B cell (primary cell): ENCODE measurements at regions not wholly inside any gene's neighbourhood (a gene's known extent, or its start where the extent isn't known, plus 50 kb on each side); places are given as distances from the start of the nearest gene placed in this dataset.
A peak's percentile ranks its signal among the peaks of the same experiment; 100 is the strongest.

Experiments
- ATAC-seq: fragments of 200-7000 bp; cut with Tn5 transposase; one replicate; pipeline ENCODE4 v1.10.0; 2021; ENCODE audit warnings: low read depth, mild to moderate bottlenecking, moderate number of reproducible peaks, moderate library complexity
- CTCF ChIA-PET: fragments of 350-600 bp; sonication (Branson Sonifier 250); formaldehyde crosslinking; loops from one replicate; lab custom pipeline; 2021; ENCODE audit warnings: antibody characterized with exemption, inconsistent platforms; lab: Charles Lee
- POLR2A ChIA-PET: fragments of 350-600 bp; sonication (Branson Sonifier 250); formaldehyde crosslinking; loops from one replicate; lab custom pipeline; 2021; ENCODE audit warnings: antibody characterized with exemption; lab: Charles Lee
- DNase-seq: peaks from one replicate; pipeline ENCODE4 v3.0.0; 2013
- H2AFZ ChIP-seq: 2 replicates; pipeline ENCODE4 v1.6.1; 2012; ENCODE audit warnings: mild to moderate bottlenecking, low read depth, low read length; ENCODE audit not compliant: insufficient read depth, poor library complexity, severe bottlenecking
- H3K27ac ChIP-seq, 2 donors: 1 replicate in 1 of 2; 2 replicates in 1 of 2; pipeline ENCODE4 v1.5.1; 2012 to 2013; ENCODE audit warnings: low read length in 2 of 2, mild to moderate bottlenecking in 2 of 2, moderate library complexity in 1 of 2
- H3K27me3 ChIP-seq, 4 experiments: fragments of 200-600 bp in 1 of 4; sonication (generic) in 1 of 4; replicated peaks in 1 of 4; 1 replicate in 2 of 4; 2 replicates in 2 of 4; pipeline versions ENCODE4 v1.6.1 to v1.7.0; 2013 to 2016; ENCODE audit warnings: low read length in 3 of 4, mild to moderate bottlenecking in 2 of 4, mixed read lengths in 1 of 4, moderate library complexity in 1 of 4; ENCODE audit not compliant: insufficient read depth in 4 of 4, control insufficient read depth in 3 of 4; ENCODE audit errors: control extremely low read depth in 1 of 4
- H3K36me3 ChIP-seq, 2 experiments: replicated peaks in 1 of 2; 1 replicate in 1 of 2; 2 replicates in 1 of 2; pipeline versions ENCODE4 v1.6.1 to v1.7.1; 2013; ENCODE audit warnings: low read length in 1 of 2; ENCODE audit not compliant: insufficient read depth in 2 of 2, control insufficient read depth in 1 of 2; ENCODE audit errors: control extremely low read depth in 1 of 2, extremely low read depth in 1 of 2
- H3K4me1 ChIP-seq, 2 donors: fragments of 200-600 bp in 1 of 2; sonication (generic) in 1 of 2; 1 replicate in 1 of 2; 2 replicates in 1 of 2; pipeline versions ENCODE4 v1.5.1 to v1.6.1; 2013 to 2017; ENCODE audit warnings: low read length in 2 of 2; ENCODE audit not compliant: control insufficient read depth in 2 of 2, insufficient read depth in 2 of 2
- H3K4me2 ChIP-seq: replicated peaks from 2 replicates; pipeline ENCODE3; 2012; ENCODE audit warnings: mild to moderate bottlenecking, low read depth, low read length; ENCODE audit not compliant: poor library complexity, severe bottlenecking
- H3K4me3 ChIP-seq, 5 experiments: fragments of 200-600 bp in 1 of 5; sonication (generic) in 1 of 5; 1 replicate in 3 of 5; 2 replicates in 2 of 5; pipeline versions ENCODE4 v1.5.1 to v1.7.0; 2011 to 2016; ENCODE audit warnings: low read length in 4 of 5, mild to moderate bottlenecking in 4 of 5, low read depth in 2 of 5, control low read depth in 1 of 5, moderate library complexity in 1 of 5; ENCODE audit not compliant: insufficient read depth in 1 of 5; ENCODE audit errors: control extremely low read depth in 1 of 5, extremely low read depth in 1 of 5
- H3K79me2 ChIP-seq: fragments of 200-600 bp; sonication (generic); one replicate; pipeline ENCODE4 v1.6.0; 2016; ENCODE audit warnings: low read length; ENCODE audit not compliant: control insufficient read depth, insufficient read depth
- H3K9ac ChIP-seq: fragments of 200-600 bp; sonication (generic); 2 replicates; pipeline ENCODE4 v1.6.1; 2017; ENCODE audit warnings: mild to moderate bottlenecking, low read length, moderate library complexity
- H3K9me3 ChIP-seq, 3 donors: one replicate each; pipeline versions ENCODE4 v1.6.1 to v1.7.1; 2013; ENCODE audit warnings: low read length in 2 of 3; ENCODE audit not compliant: control insufficient read depth in 2 of 3, insufficient read depth in 1 of 3; ENCODE audit errors: control extremely low read depth in 1 of 3
- H4K20me1 ChIP-seq: 2 replicates; pipeline ENCODE4 v1.6.0; 2012; ENCODE audit warnings: mild to moderate bottlenecking, low read length; ENCODE audit not compliant: insufficient read depth, control insufficient read depth, poor library complexity, severe bottlenecking
- H3K27ac Mint-ChIP-seq: one replicate; pipeline ENCODE4 v1.8.0; 2021; ENCODE audit warnings: mixed read lengths
- H3K27me3 Mint-ChIP-seq: one replicate; pipeline ENCODE4 v1.8.0; 2021; ENCODE audit warnings: mixed read lengths
- H3K4me1 Mint-ChIP-seq: one replicate; pipeline ENCODE4 v1.8.0; 2021; ENCODE audit warnings: mixed read lengths
- H3K4me3 Mint-ChIP-seq: one replicate; pipeline ENCODE4 v1.8.0; 2021; ENCODE audit warnings: mixed read lengths
- H3K9me3 Mint-ChIP-seq: one replicate; pipeline ENCODE4 v1.8.0; 2022; ENCODE audit warnings: mixed read lengths; ENCODE audit not compliant: insufficient read depth
- CTCF ChIP-seq: fragments of 200-600 bp; IDR thresholded peaks from one replicate; pipeline ENCODE4 v1.8.0; 2022; ENCODE audit warnings: antibody characterized with exemption, mild to moderate bottlenecking
- EZH2 ChIP-seq: IDR thresholded peaks from 2 replicates; pipeline ENCODE4 v1.6.1; 2012; ENCODE audit warnings: borderline replicate concordance, low read depth, mild to moderate bottlenecking, moderate library complexity, low read length; ENCODE audit not compliant: insufficient read depth, poor library complexity, severe bottlenecking
- WGBS: methylation state at CpG from one replicate; pipeline ENCODE4 v1.1.5; 2013; ENCODE audit warnings: missing lambda C conversion rate; ENCODE audit not compliant: insufficient coverage; 5-methylcytosine and 5-hydroxymethylcytosine counted together
- intact Hi-C: fragments of 100-400 bp; cut with micrococcal nuclease; formaldehyde crosslinking; loops from one replicate; pipeline ENCODE4 v1.10.0; 2022

- Histone ChIP-seq H3K9ac (no peak overlapping the region), H2AFZ (no peak overlapping the region), H3K79me2 (no peaks in the 10 kb centered on the region), H3K27me3 (no peaks in the 10 kb centered on the region), H3K9me3 (no peaks in the 10 kb centered on the region), H3K27ac (no peak overlapping the region), H3K4me1 (peaks cover 14% of the 10 kb centered on the region in 2 donors), H3K36me3 (no peaks in the 10 kb centered on the region), H4K20me1 (no peaks in the 10 kb centered on the region), H3K4me2 (peak overlapping the region; percentile 9), H3K4me3 (no peak overlapping the region)
- ChIA-PET CTCF (interaction anchor here (0.6 kb wide), 1 partner anchor 65 kb away, joined by 3 read pairs; no protein-coding TSS in a partner anchor), POLR2A (interaction anchor here (0.5 to 0.6 kb wide), 2 partner anchors 23 to 77 kb away, joined by 3 to 5 read pairs; no protein-coding TSS in a partner anchor)
- intact Hi-C loops: no loop called here
- no peak overlapping the region for H3K27ac Mint-ChIP-seq
- WGBS: 73% methylated on average over 3 of the region's 4 CpGs
- peaks cover 3% of the 10 kb centered on the region for H3K27me3 Mint-ChIP-seq
- TF ChIP-seq EZH2: no peak
- TF ChIP-seq CTCF: no peak
- peak; percentile 47 for DNase-seq
- no peak for ATAC-seq
- no peak overlapping the region for H3K4me3 Mint-ChIP-seq
- no peaks in the 10 kb centered on the region for H3K9me3 Mint-ChIP-seq
- H3K4me1 Mint-ChIP-seq: peaks cover 35% of the 10 kb centered on the region
These were observed 492.6 kb downstream of the CD83 start for GRCh38 chr6:14610141-14610540.

- POLR2A ChIA-PET: interaction anchor here (0.8 kb wide), 1 partner anchor 10 kb away, joined by 5 read pairs; no protein-coding TSS in a partner anchor
- intact Hi-C loops: no loop called here
- DNase-seq: no peak
- no peak for ATAC-seq
- TF ChIP-seq EZH2: no peak
- TF ChIP-seq CTCF: no peak
- H3K27me3 Mint-ChIP-seq: peaks cover 3% of the 10 kb centered on the region
- Histone ChIP-seq H3K4me3 (no peak overlapping the region), H3K79me2 (no peaks in the 10 kb centered on the region), H3K36me3 (no peaks in the 10 kb centered on the region), H3K9ac (no peak overlapping the region), H3K27me3 (no peaks in the 10 kb centered on the region), H4K20me1 (no peaks in the 10 kb centered on the region), H2AFZ (no peak overlapping the region), H3K27ac (no peak overlapping the region), H3K9me3 (peaks cover 0 to 12% (median 11%) of the 10 kb centered on the region in 3 donors), H3K4me2 (no peak overlapping the region), H3K4me1 (peaks cover 14% of the 10 kb centered on the region in 2 donors)
- CTCF ChIA-PET: no interaction called here
- H3K27ac Mint-ChIP-seq: no peak overlapping the region
- no peak overlapping the region for H3K4me3 Mint-ChIP-seq
- peaks cover 36% of the 10 kb centered on the region for H3K4me1 Mint-ChIP-seq
- no peaks in the 10 kb centered on the region for H3K9me3 Mint-ChIP-seq
- WGBS: 66% methylated on average over 13 of the region's 14 CpGs
These were observed 494.7 kb downstream of the CD83 start for GRCh38 chr6:14612016-14612980.
